ENCODE measurements at regions not wholly inside any gene's neighbourhood (a gene's known extent, or its start where the extent isn't known, plus 50 kb on each side); places are given as distances from the start of the nearest gene placed in this dataset.

GRCh38 chr17:77507111-77507885 is 366.5 kb downstream of the SEC14L1 start:
- DNase-seq = no peak

GRCh38 chr17:77508047-77508715 is 367.4 kb downstream of the SEC14L1 start:
- no peak for DNase-seq

GRCh38 chr17:77509089-77509488 is 368.3 kb downstream of the SEC14L1 start:
- DNase-seq = no peak

GRCh38 chr17:77509599-77509998 is 368.8 kb downstream of the SEC14L1 start:
- DNase-seq = no peak

GRCh38 chr17:77510133-77510796 is 369.5 kb downstream of the SEC14L1 start:
- no peak for DNase-seq

DNA sequence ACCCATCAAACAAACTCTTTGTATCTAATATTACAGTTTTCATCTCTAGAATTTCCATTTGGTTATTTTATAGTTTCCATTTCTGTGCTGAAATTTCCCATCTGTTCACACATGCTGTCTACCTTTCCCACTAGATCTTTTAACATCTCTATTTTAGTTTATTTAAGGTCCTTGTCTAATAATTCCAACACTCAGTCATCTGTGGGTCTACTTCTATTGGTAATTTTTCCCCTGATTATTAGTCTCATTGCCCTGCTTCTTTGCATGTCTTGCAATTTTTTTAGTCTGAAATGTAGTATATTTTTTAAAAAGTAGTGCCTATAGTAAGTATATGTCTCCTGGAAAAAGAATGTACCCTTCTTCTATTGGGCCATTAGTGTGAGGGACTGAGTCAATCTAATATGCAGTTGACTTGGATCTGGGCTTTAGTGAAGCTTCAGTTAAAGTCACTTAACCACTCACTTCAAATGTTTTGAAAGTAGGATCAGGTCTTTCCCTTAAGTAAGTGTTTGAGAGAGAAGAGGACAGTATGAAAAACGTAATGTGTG is 370.8 kb downstream of the SEC14L1 start:
- DNase-seq = no peak

DNA sequence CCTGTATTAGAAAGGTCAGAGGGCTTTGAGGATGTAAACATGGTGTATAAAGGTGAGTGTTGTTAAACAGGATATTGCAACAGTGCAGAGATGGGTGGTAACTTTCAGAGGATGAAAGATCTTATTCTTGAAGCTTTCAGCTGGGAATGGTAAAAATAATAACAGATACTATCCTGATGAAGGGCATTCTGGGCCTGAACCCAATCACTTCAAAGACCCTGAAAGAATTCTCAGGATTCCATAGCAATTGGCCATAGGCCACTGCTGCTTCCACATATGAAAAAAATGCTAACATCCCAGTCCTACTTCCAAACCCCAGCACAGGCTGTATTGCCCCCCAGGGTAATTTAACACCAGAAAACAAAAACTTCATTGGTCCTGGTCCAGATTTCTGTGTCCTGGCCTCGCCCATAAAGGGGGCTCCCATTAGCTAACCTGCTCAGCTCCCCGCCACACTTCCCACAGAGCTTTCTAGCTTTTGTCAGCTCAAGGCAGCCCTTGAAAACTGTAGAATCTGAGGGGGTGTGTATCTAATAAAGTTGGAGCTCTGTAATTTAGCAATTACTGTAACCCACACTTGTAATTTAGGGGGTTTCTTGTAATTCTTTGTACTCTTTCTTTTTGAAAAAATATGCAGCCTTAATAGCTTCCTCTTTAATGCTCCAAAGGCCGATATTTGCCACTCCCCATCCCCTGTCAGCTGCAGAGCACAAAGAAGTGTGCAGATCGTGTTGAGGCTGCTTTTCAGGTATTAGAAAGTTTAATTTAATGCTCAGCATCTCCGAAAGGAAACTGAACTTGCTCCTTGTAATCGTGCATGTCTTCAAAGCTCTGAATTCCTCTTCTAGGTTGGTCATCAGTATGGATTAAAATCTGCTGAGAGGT is 371.5 kb downstream of the SEC14L1 start:
- DNase-seq = no peak

GRCh38 chr17:77513045-77513444 is 372.3 kb downstream of the SEC14L1 start:
- no peak for DNase-seq

GRCh38 chr17:77515227-77515626 is 374.5 kb downstream of the SEC14L1 start:
- DNase-seq = no peak

GRCh38 chr17:77516902-77517301 is 376.1 kb downstream of the SEC14L1 start:
- DNase-seq = no peak

- DNase-seq = no peak
Measured at GRCh38 chr17:77521076-77521475, 380.3 kb downstream of the SEC14L1 start.

DNA sequence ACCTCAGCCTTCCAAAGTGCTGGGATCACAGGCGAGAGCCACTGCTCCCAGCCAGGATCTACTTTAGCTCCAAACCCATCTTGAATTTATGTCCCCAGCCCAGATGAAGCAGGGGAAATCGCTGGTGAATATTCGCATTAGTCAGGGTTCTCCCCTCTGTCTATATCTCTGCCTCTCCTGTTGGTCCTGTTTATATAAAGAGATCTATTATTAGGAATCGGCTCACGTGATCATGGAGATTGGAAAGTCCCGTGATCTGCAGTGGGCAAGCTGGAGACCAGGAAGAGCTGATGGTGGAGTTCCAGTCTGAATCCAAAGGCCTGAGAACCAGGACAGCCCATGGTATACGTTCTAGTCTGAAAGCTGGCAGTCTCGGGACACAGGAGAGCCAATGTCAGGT is 382.8 kb downstream of the SEC14L1 start:
- DNase-seq = no peak

DNA sequence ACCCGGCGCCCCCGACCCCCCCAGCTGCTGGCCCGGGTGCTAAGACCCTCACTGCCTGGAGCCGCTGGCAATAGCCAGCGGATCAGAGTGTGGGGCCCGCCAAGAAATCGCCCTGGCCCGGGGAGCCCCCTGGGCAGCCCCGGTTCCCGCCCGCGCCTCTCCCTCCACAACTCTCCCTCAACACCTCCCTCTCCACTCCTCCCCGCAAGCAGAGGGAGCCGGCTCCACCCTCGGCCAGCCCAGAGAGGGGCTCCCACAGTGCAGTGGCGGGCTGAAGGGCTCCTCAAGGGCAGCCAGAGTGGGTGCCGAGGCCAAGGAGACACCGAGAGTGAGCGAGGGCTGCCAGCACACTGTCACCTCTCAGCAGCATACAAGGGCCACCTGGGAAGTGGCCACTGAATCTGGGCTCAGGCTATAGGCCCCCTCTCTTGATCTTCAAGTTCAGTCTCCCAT is 385.5 kb downstream of the SEC14L1 start:
- DNase-seq = no peak

GRCh38 chr17:77526728-77527350 is 386.1 kb downstream of the SEC14L1 start:
- DNase-seq = no peak

GRCh38 chr17:77527409-77527808 is 386.6 kb downstream of the SEC14L1 start:
- DNase-seq = no peak

DNA sequence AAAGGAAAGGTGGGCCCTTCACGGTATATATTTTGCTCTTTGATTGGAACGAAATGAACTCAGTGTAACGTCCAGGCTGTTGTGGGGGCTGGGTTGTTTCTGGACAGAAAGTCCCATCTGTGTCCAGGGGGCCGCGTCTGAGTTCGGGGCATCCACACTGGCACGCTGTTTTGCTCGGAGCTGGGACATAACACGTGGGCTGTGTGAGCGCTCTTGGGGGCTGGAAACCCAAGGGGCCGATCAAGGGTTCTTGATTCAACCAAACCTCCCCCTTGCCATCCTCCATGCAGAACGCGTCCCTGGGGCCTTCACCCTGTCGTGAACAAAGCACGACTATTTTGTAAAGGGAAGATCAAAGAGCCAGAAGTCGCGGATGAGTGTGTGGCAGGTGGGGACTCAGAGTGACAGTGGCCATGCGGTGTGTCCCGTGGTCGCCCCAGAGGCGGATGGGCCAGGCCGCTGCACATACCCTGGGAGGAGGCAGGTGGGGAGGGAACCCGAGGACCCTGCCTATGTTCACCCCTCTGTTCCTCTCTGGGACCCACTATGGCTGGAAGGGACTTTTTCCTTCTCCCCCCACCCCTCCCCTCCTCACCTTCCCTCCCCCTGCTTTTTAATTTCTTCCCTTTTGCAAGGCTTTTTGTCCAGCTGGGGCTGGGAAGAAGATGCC is 387.2 kb downstream of the SEC14L1 start:
- DNase-seq = no peak

DNA sequence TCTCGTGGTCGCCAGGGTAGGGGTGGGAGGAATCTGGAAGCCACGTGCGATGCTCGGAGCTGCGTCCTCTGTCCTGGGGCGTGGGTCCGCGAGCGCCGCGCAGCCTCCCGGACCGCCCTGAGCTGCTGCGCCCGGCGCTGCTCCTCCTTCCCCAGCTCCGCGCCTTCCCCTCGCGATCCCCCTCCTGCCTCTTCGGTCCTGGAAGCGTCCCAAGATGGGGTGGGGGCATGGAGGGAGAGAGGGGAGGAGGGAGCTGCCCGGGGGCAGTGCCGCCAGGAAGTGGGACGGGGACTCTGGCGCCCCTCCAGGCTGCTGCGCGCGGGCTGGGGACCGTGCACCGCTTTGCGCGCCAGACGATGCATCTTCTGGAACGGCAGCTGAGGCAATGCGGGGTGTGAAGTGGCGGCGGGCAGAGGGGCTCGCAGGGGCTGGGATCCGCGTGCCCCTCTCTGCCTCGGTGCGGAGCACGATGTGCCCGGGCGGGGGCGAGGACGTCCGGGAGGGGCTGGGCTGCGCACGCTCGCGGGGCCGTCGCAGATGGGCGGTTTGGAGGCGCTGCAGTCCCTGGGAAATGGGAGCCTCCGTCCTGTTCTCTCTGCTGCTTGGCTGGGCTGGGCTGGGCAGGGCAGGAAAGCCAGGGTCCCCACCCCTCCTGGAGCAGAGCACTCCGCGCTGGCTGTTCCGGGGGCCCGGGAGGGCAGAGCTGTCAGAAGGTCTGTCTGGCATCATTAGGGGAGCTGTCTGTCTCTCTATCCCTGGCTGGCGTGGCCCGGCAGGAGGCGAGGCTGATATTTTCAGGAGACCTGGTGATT is 388.0 kb downstream of the SEC14L1 start:
- DNase-seq = no peak

DNA sequence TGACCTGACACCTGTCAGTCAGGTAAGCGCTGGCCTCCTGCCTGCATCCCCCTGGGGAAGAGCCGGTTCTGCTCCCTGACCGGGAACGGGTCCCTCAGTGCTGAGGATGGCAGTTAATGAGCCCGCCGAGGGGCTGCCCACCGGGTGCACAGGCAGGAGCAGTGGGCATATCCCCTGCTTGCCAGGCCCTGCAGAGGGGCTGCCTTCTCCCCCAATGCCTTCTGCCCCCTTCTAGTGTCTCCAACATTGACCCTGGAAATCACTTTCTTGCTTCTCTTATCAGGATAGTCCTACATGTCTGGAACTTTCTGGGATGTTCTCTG is 388.5 kb downstream of the SEC14L1 start:
- no peak for DNase-seq

DNA sequence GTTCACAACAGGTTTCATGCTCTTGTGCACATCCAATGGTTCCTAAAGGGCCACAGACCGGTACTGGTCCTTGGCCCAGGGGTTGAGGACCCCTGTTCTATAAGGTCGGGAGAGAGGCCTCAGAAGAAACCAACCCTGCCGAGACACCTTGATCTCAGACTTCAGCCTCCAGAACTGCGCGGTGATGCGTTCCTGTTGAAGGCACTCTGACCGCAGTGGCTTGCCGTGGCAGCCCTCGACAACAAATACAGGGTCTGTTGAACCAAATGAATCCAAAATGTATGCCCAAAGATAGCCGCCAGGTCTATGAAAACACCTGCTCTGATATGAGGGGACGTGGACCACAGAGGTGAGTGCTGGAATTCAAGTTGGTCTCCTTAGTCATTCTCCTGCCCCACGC is 389.8 kb downstream of the SEC14L1 start:
- DNase-seq = no peak

DNA sequence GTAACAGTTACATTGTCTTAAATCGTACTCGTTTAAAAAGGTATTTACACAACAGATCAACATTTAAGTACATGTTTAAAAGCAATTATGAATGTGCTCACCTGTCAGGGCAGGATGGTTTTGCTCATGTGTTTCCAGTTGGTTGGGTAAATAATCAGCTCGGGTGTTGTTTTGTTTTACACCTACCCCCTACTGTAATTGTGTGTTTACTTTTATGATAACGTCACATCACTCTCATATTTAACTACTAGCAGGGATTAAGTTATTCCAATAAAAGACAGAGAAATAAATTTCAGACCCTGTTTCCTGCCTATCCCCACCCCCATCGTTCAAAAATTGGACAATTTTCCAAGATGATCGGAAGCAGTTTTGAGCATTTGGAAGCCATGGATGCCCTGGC is 390.2 kb downstream of the SEC14L1 start:
- no peak for DNase-seq

GRCh38 chr17:77531641-77532040 is 390.9 kb downstream of the SEC14L1 start:
- DNase-seq = no peak
